Osteoblast (primary cell): ENCODE measurements at regions not wholly inside any gene's neighbourhood (a gene's known extent, or its start where the extent isn't known, plus 50 kb on each side); places are given as distances from the start of the nearest gene placed in this dataset.

Experiments used
- DNase-seq: peaks from one replicate; pipeline ENCODE4 v3.0.0; 2011; ENCODE audit warnings: low spot score, mixed read lengths; ENCODE audit not compliant: insufficient read length; ENCODE audit errors: missing footprints
- H2AFZ ChIP-seq: 2 replicates; pipeline ENCODE4 v1.6.0; 2011; ENCODE audit warnings: mild to moderate bottlenecking, low read length
- H3K27ac ChIP-seq: 2 replicates; pipeline ENCODE4 v1.5.1; 2011; ENCODE audit warnings: mild to moderate bottlenecking, low read depth, low read length, moderate library complexity
- H3K27me3 ChIP-seq: 2 replicates; pipeline ENCODE4 v1.6.0; 2012; ENCODE audit warnings: mild to moderate bottlenecking, control low read depth, inconsistent platforms, low read length, moderate library complexity; ENCODE audit not compliant: insufficient read depth
- H3K36me3 ChIP-seq: 2 replicates; pipeline ENCODE4 v1.5.1; 2011; ENCODE audit warnings: mild to moderate bottlenecking, low read length, control low read depth, moderate library complexity; ENCODE audit not compliant: insufficient read depth
- H3K4me1 ChIP-seq: 2 replicates; pipeline ENCODE4 v1.5.1; 2011; ENCODE audit warnings: mild to moderate bottlenecking, low read length, control low read depth, moderate library complexity; ENCODE audit not compliant: insufficient read depth
- H3K4me2 ChIP-seq: 2 replicates; pipeline ENCODE4 v1.6.0; 2011; ENCODE audit warnings: mild to moderate bottlenecking, low read length; ENCODE audit not compliant: insufficient read depth
- H3K4me3 ChIP-seq: fragments of 200-600 bp; sonication (generic); 3 replicates; pipeline ENCODE4 v1.5.1; 2012; ENCODE audit warnings: mild to moderate bottlenecking, low read length, inconsistent platforms; ENCODE audit not compliant: insufficient read depth
- H3K79me2 ChIP-seq: 2 replicates; pipeline ENCODE4 v1.6.0; 2012; ENCODE audit warnings: mild to moderate bottlenecking, low read length, control low read depth, inconsistent platforms; ENCODE audit not compliant: insufficient read depth
- H3K9me3 ChIP-seq: 2 replicates; pipeline ENCODE4 v1.5.1; 2011; ENCODE audit warnings: low read depth, low read length, control low read depth
- H4K20me1 ChIP-seq: 2 replicates; pipeline ENCODE4 v1.6.0; 2012; ENCODE audit warnings: mild to moderate bottlenecking, low read length, control low read depth; ENCODE audit not compliant: insufficient read depth
- CTCF ChIP-seq: IDR thresholded peaks from 2 replicates; pipeline ENCODE4 v1.5.1; 2011; ENCODE audit warnings: mild to moderate bottlenecking, low read depth, low read length, moderate library complexity; ENCODE audit errors: extremely low read depth

- DNase-seq: no peak
- Histone ChIP-seq H4K20me1 (no peaks in the 10 kb centered on the region), H3K79me2 (no peaks in the 10 kb centered on the region), H3K27ac (no peak overlapping the region), H3K4me2 (no peak overlapping the region), H2AFZ (no peak overlapping the region), H3K4me3 (no peak overlapping the region), H3K36me3 (no peaks in the 10 kb centered on the region), H3K4me1 (no peaks in the 10 kb centered on the region), H3K9me3 (no peaks in the 10 kb centered on the region), H3K27me3 (no peaks in the 10 kb centered on the region)
- no peak for TF ChIP-seq CTCF
These were observed 563.0 kb downstream of the LRRIQ3 start for GRCh38 chr1:73635021-73635420.

DNA sequence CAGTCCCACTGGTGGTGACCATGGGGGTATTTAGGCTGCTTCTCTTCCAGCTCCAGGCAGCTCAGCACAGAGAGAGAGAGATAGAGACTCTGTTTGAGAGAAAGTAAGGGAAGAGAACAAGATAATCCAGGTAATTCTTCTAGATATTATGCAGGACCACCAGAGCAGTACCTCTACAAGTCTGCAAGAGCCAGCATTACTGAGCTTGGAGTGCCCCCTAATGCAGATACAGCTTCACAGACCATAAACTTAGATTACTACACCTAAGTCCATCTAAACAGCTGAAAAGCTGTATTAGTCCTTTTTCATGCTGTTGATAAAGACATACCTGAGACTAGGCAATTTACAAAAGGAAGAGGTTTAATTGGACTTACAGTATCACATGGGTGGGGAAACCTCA, 570.3 kb downstream of the LRRIQ3 start:
- Histone ChIP-seq H3K9me3 (no peaks in the 10 kb centered on the region), H3K4me3 (no peak overlapping the region), H2AFZ (no peak overlapping the region), H4K20me1 (no peaks in the 10 kb centered on the region), H3K79me2 (no peaks in the 10 kb centered on the region), H3K27me3 (no peaks in the 10 kb centered on the region), H3K4me2 (no peak overlapping the region), H3K4me1 (no peaks in the 10 kb centered on the region), H3K36me3 (no peaks in the 10 kb centered on the region), H3K27ac (no peak overlapping the region)
- DNase-seq: no peak
- no peak for TF ChIP-seq CTCF

GRCh38 chr1:73626326-73626725, 571.6 kb downstream of the LRRIQ3 start:
- no peak overlapping the region for H3K4me2 ChIP-seq
- H3K9me3 ChIP-seq: no peaks in the 10 kb centered on the region
- no peak for TF ChIP-seq CTCF
- no peaks in the 10 kb centered on the region for H3K4me1 ChIP-seq
- H3K27ac ChIP-seq: no peak overlapping the region
- no peaks in the 10 kb centered on the region for H3K79me2 ChIP-seq
- no peaks in the 10 kb centered on the region for H3K36me3 ChIP-seq
- no peak for DNase-seq
- no peak overlapping the region for H2AFZ ChIP-seq
- H4K20me1 ChIP-seq: no peaks in the 10 kb centered on the region
- H3K4me3 ChIP-seq: no peak overlapping the region
- H3K27me3 ChIP-seq: no peaks in the 10 kb centered on the region

DNA sequence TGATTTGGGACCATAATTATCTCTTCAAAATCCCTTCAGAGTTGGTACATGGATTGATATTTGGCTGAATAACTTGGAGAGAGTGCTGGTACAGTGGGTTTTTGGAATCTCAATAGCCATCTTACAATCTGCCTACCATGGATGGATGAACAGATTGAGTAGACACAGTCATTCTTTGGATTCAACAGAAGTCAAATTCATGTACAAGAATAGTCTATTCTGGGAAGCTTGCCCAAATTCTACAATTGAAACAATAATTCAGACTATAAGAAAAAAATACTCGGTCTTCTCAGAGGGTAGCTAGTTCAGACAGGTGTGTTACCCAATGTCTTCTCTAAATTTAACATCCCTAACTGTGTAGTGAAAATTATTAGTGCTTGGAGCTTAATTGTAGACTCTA, 574.0 kb downstream of the LRRIQ3 start:
- DNase-seq: no peak
- no peaks in the 10 kb centered on the region for H3K9me3 ChIP-seq
- TF ChIP-seq CTCF: no peak
- no peaks in the 10 kb centered on the region for H3K79me2 ChIP-seq
- H3K4me3 ChIP-seq: no peak overlapping the region
- H3K27ac ChIP-seq: no peak overlapping the region
- H3K4me1 ChIP-seq: no peaks in the 10 kb centered on the region
- H3K27me3 ChIP-seq: no peaks in the 10 kb centered on the region
- no peak overlapping the region for H3K4me2 ChIP-seq
- H4K20me1 ChIP-seq: no peaks in the 10 kb centered on the region
- no peaks in the 10 kb centered on the region for H3K36me3 ChIP-seq
- H2AFZ ChIP-seq: no peak overlapping the region
